ENCODE measurements at regions not wholly inside any gene's neighbourhood (a gene's known extent, or its start where the extent isn't known, plus 50 kb on each side); places are given as distances from the start of the nearest gene placed in this dataset.

DNA sequence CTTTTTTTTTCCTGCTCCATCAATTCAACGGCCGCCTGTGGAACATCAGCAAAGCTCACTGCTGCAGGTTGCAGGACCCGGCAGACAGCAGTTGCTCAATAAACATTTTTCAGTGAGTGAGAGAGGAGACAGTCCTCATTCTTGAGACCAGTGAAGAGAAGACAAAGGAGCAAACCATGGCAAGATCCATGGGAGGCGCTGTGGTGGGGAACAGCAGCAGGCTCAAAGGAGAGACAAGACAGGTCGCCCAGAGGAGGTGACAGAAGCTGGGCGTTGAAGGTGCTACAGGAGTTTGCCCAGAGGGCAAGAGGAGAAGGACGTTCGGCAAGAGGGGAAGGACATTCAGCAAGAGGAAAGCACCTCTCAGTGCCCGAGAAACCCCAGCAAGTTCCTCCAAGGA lies 74.5 kb upstream of the FGFR2 start:
- TF ChIP-seq, protein P1, sequence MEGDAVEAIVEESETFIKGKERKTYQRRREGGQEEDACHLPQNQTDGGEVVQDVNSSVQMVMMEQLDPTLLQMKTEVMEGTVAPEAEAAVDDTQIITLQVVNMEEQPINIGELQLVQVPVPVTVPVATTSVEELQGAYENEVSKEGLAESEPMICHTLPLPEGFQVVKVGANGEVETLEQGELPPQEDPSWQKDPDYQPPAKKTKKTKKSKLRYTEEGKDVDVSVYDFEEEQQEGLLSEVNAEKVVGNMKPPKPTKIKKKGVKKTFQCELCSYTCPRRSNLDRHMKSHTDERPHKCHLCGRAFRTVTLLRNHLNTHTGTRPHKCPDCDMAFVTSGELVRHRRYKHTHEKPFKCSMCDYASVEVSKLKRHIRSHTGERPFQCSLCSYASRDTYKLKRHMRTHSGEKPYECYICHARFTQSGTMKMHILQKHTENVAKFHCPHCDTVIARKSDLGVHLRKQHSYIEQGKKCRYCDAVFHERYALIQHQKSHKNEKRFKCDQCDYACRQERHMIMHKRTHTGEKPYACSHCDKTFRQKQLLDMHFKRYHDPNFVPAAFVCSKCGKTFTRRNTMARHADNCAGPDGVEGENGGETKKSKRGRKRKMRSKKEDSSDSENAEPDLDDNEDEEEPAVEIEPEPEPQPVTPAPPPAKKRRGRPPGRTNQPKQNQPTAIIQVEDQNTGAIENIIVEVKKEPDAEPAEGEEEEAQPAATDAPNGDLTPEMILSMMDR (conservative IDR thresholded peaks at IDR 0.05): no peak
- no peak for TF ChIP-seq EZH2 (IDR thresholded peaks at IDR 0.05; ENCODE audit: low read depth)

All from PC-9 (cell line).